Keratinocyte (primary cell): ENCODE measurements at regions not wholly inside any gene's neighbourhood (a gene's known extent, or its start where the extent isn't known, plus 50 kb on each side); places are given as distances from the start of the nearest gene placed in this dataset.

ENCODE experiments used
- DNase-seq: peaks from one replicate; pipeline ENCODE4 v3.0.0-alpha.2; 2011; ENCODE audit warnings: low read depth, missing footprints, low spot score
- FAIRE-seq: peaks from 2 replicates; lab custom pipeline; 2011; peaks lifted over from hg19 to GRCh38; lab: Jason Lieb, UNC
- H2AFZ ChIP-seq: 2 replicates; pipeline ENCODE4 v1.6.0; 2012; ENCODE audit warnings: low read length, control low read depth, inconsistent platforms; ENCODE audit not compliant: control insufficient read depth
- H3K27ac ChIP-seq: 2 replicates; pipeline ENCODE4 v1.5.1; 2011; ENCODE audit warnings: low read length; ENCODE audit not compliant: control insufficient read depth, insufficient read depth
- H3K27me3 ChIP-seq: 3 replicates; pipeline ENCODE4 v1.6.0; 2011; ENCODE audit warnings: low read length; ENCODE audit not compliant: control insufficient read depth, insufficient read depth; ENCODE audit errors: extremely low read depth
- H3K36me3 ChIP-seq, 2 experiments: 2 replicates in 1 of 2; 3 replicates in 1 of 2; pipeline ENCODE4 v1.5.1; 2011; ENCODE audit warnings: low read length in 2 of 2, mild to moderate bottlenecking in 1 of 2; ENCODE audit not compliant: control insufficient read depth in 2 of 2, insufficient read depth in 2 of 2; ENCODE audit errors: extremely low read depth in 1 of 2
- H3K4me1 ChIP-seq: 3 replicates; pipeline ENCODE4 v1.5.1; 2011; ENCODE audit warnings: low read length; ENCODE audit not compliant: control insufficient read depth, insufficient read depth; ENCODE audit errors: extremely low read depth
- H3K4me2 ChIP-seq: 3 replicates; pipeline ENCODE4 v1.6.0; 2011; ENCODE audit warnings: low read depth, low read length; ENCODE audit not compliant: control insufficient read depth, insufficient read depth; ENCODE audit errors: extremely low read depth
- H3K4me3 ChIP-seq, 3 experiments: fragments of 200-600 bp in 1 of 3; sonication (generic) in 1 of 3; 2 replicates in 2 of 3; 3 replicates in 1 of 3; pipeline ENCODE4 v1.5.1; 2011 to 2016; ENCODE audit warnings: low read length in 3 of 3, mild to moderate bottlenecking in 3 of 3, control low read depth in 2 of 3, inconsistent platforms in 1 of 3, low read depth in 1 of 3, mixed read lengths in 1 of 3, mixed run types in 1 of 3, moderate library complexity in 1 of 3; ENCODE audit not compliant: control insufficient read depth in 2 of 3, insufficient read depth in 2 of 3; ENCODE audit errors: extremely low read depth in 1 of 3
- H3K79me2 ChIP-seq: 2 replicates; pipeline ENCODE4 v1.6.0; 2012; ENCODE audit warnings: low read length; ENCODE audit not compliant: control insufficient read depth, insufficient read depth
- H3K9ac ChIP-seq: 3 replicates; pipeline ENCODE4 v1.6.0; 2011; ENCODE audit warnings: low read length; ENCODE audit not compliant: control insufficient read depth, insufficient read depth; ENCODE audit errors: extremely low read depth
- H3K9me1 ChIP-seq: 3 replicates; pipeline ENCODE4 v1.6.0; 2011; ENCODE audit warnings: low read length; ENCODE audit not compliant: control insufficient read depth, insufficient read depth; ENCODE audit errors: extremely low read depth
- H3K9me3 ChIP-seq: 2 replicates; pipeline ENCODE4 v1.5.1; 2012; ENCODE audit warnings: low read depth, low read length; ENCODE audit not compliant: control insufficient read depth
- H4K20me1 ChIP-seq: 3 replicates; pipeline ENCODE4 v1.6.0; 2011; ENCODE audit warnings: low read length; ENCODE audit not compliant: control insufficient read depth, insufficient read depth; ENCODE audit errors: extremely low read depth
- EZH2 ChIP-seq: IDR thresholded peaks from one replicate; pipeline ENCODE4 v1.6.1; 2012; ENCODE audit warnings: inconsistent platforms, mild to moderate bottlenecking, low read length, moderate library complexity
- dilution Hi-C: fragments of 300-500 bp; cut with MboI; formaldehyde crosslinking; loops from one replicate; pipeline ENCODE4 v1.7.0; 2020; ENCODE audit warnings: low sequenced_read_pairs; ENCODE audit not compliant: extremely low pct_ligation_motif_present
- TF ChIP-seq, protein P1 (sequence below), 3 experiments: IDR thresholded peaks in 1 of 3; conservative IDR thresholded peaks in 1 of 3; optimal IDR thresholded peaks in 1 of 3; 2 replicates in 2 of 3; 3 replicates in 1 of 3; pipeline versions ENCODE3 to v1.5.1; 2011; ENCODE audit warnings: low read length in 3 of 3, mild to moderate bottlenecking in 3 of 3, moderate library complexity in 2 of 3, control low read depth in 1 of 3, inconsistent platforms in 1 of 3; ENCODE audit not compliant: insufficient read depth in 2 of 3; ENCODE audit errors: extremely low read depth in 1 of 3

DNA sequence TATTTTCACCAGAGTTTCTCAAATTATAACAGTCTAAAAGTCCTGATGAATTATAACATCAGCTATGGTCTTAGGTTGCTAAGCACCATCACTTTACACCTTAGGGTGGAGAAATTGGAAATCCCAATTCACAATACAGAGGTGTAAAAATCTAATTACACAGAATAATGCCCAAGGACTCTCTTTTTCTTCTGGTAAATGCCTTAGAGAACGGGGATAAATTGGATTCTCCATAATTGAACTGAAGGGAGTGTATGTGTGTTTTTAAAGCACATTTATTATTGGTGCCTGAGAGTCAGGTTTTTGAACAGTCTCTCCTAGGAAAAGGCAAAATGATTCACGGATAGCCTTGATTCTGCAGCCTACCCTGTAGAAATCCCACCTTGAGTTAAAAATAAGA is 66.8 kb downstream of the NIBAN1 start:
- Histone ChIP-seq H3K4me1 (no peaks in the 10 kb centered on the region), H2AFZ (no peak overlapping the region), H3K9ac (no peak overlapping the region), H3K4me3 (no peak overlapping the region), H4K20me1 (no peaks in the 10 kb centered on the region), H3K9me3 (no peaks in the 10 kb centered on the region), H3K79me2 (no peaks in the 10 kb centered on the region), H3K27ac (no peak overlapping the region), H3K4me2 (no peak overlapping the region), H3K9me1 (no peaks in the 10 kb centered on the region), H3K27me3 (no peaks in the 10 kb centered on the region), H3K36me3 (no peaks in the 10 kb centered on the region)
- DNase-seq (no peak), FAIRE-seq (no peak)
- dilution Hi-C loops, result no loop called here
- no peak for TF ChIP-seq EZH2
- TF ChIP-seq, protein P1, sequence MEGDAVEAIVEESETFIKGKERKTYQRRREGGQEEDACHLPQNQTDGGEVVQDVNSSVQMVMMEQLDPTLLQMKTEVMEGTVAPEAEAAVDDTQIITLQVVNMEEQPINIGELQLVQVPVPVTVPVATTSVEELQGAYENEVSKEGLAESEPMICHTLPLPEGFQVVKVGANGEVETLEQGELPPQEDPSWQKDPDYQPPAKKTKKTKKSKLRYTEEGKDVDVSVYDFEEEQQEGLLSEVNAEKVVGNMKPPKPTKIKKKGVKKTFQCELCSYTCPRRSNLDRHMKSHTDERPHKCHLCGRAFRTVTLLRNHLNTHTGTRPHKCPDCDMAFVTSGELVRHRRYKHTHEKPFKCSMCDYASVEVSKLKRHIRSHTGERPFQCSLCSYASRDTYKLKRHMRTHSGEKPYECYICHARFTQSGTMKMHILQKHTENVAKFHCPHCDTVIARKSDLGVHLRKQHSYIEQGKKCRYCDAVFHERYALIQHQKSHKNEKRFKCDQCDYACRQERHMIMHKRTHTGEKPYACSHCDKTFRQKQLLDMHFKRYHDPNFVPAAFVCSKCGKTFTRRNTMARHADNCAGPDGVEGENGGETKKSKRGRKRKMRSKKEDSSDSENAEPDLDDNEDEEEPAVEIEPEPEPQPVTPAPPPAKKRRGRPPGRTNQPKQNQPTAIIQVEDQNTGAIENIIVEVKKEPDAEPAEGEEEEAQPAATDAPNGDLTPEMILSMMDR (optimal IDR thresholded peaks at IDR 0.05 in 1 of 3, IDR thresholded peaks at IDR 0.05 in 1 of 3, conservative IDR thresholded peaks at IDR 0.05 in 1 of 3; ENCODE audit: extremely low read depth in 1 of 3, insufficient read depth in 2 of 3, low read length in 3 of 3), result no peak

DNA sequence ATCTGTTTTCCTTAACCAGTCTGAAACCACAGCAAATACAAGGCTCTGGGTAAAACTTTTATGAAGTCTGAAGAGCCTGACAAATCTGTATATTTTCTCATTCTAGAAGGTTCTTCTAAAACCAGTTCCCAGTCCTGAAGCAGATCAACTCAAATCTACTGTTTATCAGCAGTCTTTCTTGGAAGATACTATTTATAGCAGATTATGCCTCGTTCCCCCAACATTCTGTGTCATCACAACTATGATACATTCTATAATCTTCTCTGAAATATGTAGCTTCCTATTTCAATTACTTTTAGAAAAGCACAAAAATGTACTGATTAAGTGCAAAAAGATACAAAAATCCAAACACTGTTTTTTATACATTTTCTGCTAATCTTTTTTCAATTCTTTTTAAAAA is 67.5 kb downstream of the NIBAN1 start:
- no peak overlapping the region for H3K4me3 ChIP-seq
- H3K9me1 ChIP-seq, result no peaks in the 10 kb centered on the region
- dilution Hi-C loops, result no loop called here
- no peaks in the 10 kb centered on the region for H3K36me3 ChIP-seq
- H3K9me3 ChIP-seq, result no peaks in the 10 kb centered on the region
- no peaks in the 10 kb centered on the region for H3K79me2 ChIP-seq
- no peak overlapping the region for H3K9ac ChIP-seq
- TF ChIP-seq, protein P1 (optimal IDR thresholded peaks at IDR 0.05 in 1 of 3, IDR thresholded peaks at IDR 0.05 in 1 of 3, conservative IDR thresholded peaks at IDR 0.05 in 1 of 3; ENCODE audit: extremely low read depth in 1 of 3, insufficient read depth in 2 of 3, low read length in 3 of 3), result no peak
- TF ChIP-seq EZH2, result no peak
- no peaks in the 10 kb centered on the region for H4K20me1 ChIP-seq
- FAIRE-seq (no peak), DNase-seq (no peak)
- no peak overlapping the region for H3K4me2 ChIP-seq
- no peaks in the 10 kb centered on the region for H3K4me1 ChIP-seq
- H3K27me3 ChIP-seq, result no peaks in the 10 kb centered on the region
- H2AFZ ChIP-seq, result no peak overlapping the region
- no peak overlapping the region for H3K27ac ChIP-seq
